CD14-positive monocyte (primary cell): ENCODE measurements at regions not wholly inside any gene's neighbourhood (a gene's known extent, or its start where the extent isn't known, plus 50 kb on each side); places are given as distances from the start of the nearest gene placed in this dataset.

Experiments
- DNase-seq, 3 donors: peaks; one replicate each; pipeline ENCODE4 v3.0.0-alpha.2; 2011 to 2022
- H2AFZ ChIP-seq: 2 replicates; pipeline ENCODE4 v1.6.0; 2012; ENCODE audit warnings: mild to moderate bottlenecking, low read depth, low read length, inconsistent platforms; ENCODE audit not compliant: insufficient read depth, poor library complexity, severe bottlenecking
- H3K27ac ChIP-seq, 2 donors: 1 replicate in 1 of 2; 2 replicates in 1 of 2; pipeline ENCODE4 v1.5.1; 2012 to 2013; ENCODE audit warnings: low read length in 2 of 2, control low read depth in 1 of 2, inconsistent platforms in 1 of 2, low read depth in 1 of 2, mild to moderate bottlenecking in 1 of 2
- H3K27me3 ChIP-seq, 2 donors: one replicate each; pipeline versions ENCODE4 v1.6.0 to v1.6.1; 2011 to 2013; ENCODE audit warnings: low read length in 2 of 2; ENCODE audit not compliant: control insufficient read depth in 2 of 2, insufficient read depth in 2 of 2
- H3K36me3 ChIP-seq, 2 donors: replicated peaks in 1 of 2; 1 replicate in 1 of 2; 2 replicates in 1 of 2; pipeline versions ENCODE4 v1.5.1 to v1.6.1; 2012 to 2013; ENCODE audit warnings: low read length in 2 of 2, control low read depth in 1 of 2, inconsistent platforms in 1 of 2, mild to moderate bottlenecking in 1 of 2; ENCODE audit not compliant: insufficient read depth in 2 of 2, control insufficient read depth in 1 of 2
- H3K4me1 ChIP-seq, 2 donors: 1 replicate in 1 of 2; 2 replicates in 1 of 2; pipeline versions ENCODE4 v1.5.1 to v1.6.1; 2012 to 2013; ENCODE audit warnings: low read length in 2 of 2, control low read depth in 1 of 2, inconsistent platforms in 1 of 2, mild to moderate bottlenecking in 1 of 2, moderate library complexity in 1 of 2; ENCODE audit not compliant: insufficient read depth in 2 of 2, control insufficient read depth in 1 of 2
- H3K4me2 ChIP-seq: replicated peaks from 2 replicates; pipeline ENCODE3; 2012; ENCODE audit warnings: low read length, moderate library complexity, mild to moderate bottlenecking; ENCODE audit not compliant: poor library complexity, severe bottlenecking; ENCODE audit errors: extremely low read depth
- H3K4me3 ChIP-seq, 3 experiments: fragments of 200-600 bp in 1 of 3; sonication (generic) in 1 of 3; replicated peaks in 1 of 3; 1 replicate in 2 of 3; 2 replicates in 1 of 3; pipeline ENCODE4 v1.5.1; 2011 to 2013; ENCODE audit warnings: low read length in 3 of 3, mild to moderate bottlenecking in 3 of 3, control low read depth in 2 of 3, low read depth in 2 of 3, inconsistent platforms in 1 of 3, moderate library complexity in 1 of 3
- H3K79me2 ChIP-seq: 2 replicates; pipeline ENCODE4 v1.6.0; 2012; ENCODE audit warnings: mild to moderate bottlenecking, control low read depth, inconsistent platforms, low read length, moderate library complexity; ENCODE audit not compliant: insufficient read depth
- H3K9ac ChIP-seq: 2 replicates; pipeline ENCODE4 v1.6.0; 2017; ENCODE audit warnings: low read length, mild to moderate bottlenecking; ENCODE audit not compliant: insufficient read depth, poor library complexity, severe bottlenecking
- H3K9me3 ChIP-seq, 2 donors: replicated peaks in 1 of 2; 1 replicate in 1 of 2; 2 replicates in 1 of 2; pipeline versions ENCODE4 v1.5.1 to v1.6.1; 2012 to 2013; ENCODE audit warnings: low read length in 2 of 2, control low read depth in 1 of 2; ENCODE audit not compliant: control insufficient read depth in 1 of 2, insufficient read depth in 1 of 2
- H4K20me1 ChIP-seq: 2 replicates; pipeline ENCODE4 v1.6.0; 2012; ENCODE audit warnings: mild to moderate bottlenecking, low read length, control low read depth, moderate library complexity; ENCODE audit not compliant: insufficient read depth
- H3K27ac Mint-ChIP-seq, 7 donors: one replicate each; pipeline ENCODE4 v1.8.0; 2020; ENCODE audit warnings: mild to moderate bottlenecking in 7 of 7, mixed read lengths in 7 of 7, moderate library complexity in 6 of 7, inconsistent platforms in 2 of 7
- H3K27me3 Mint-ChIP-seq, 3 donors: one replicate each; pipeline ENCODE4 v1.8.0; 2021 to 2022; ENCODE audit warnings: low read depth in 3 of 3, mild to moderate bottlenecking in 3 of 3, mixed read lengths in 3 of 3, moderate library complexity in 3 of 3, inconsistent platforms in 1 of 3
- H3K36me3 Mint-ChIP-seq, 2 donors: one replicate each; pipeline ENCODE4 v1.8.0; 2020; ENCODE audit warnings: mixed read lengths in 2 of 2, inconsistent platforms in 1 of 2, mild to moderate bottlenecking in 1 of 2
- H3K4me1 Mint-ChIP-seq: one replicate; pipeline ENCODE4 v1.8.0; 2020; ENCODE audit warnings: mild to moderate bottlenecking, mixed read lengths
- H3K4me3 Mint-ChIP-seq, 2 donors: one replicate each; pipeline ENCODE4 v1.8.0; 2020; ENCODE audit warnings: mild to moderate bottlenecking in 2 of 2, mixed read lengths in 2 of 2, moderate library complexity in 1 of 2
- H3K9me3 Mint-ChIP-seq, 7 donors: one replicate each; pipeline ENCODE4 v1.8.0; 2020 to 2022; ENCODE audit warnings: mixed read lengths in 7 of 7, mild to moderate bottlenecking in 6 of 7, moderate library complexity in 6 of 7, inconsistent platforms in 2 of 7
- WGBS: methylation state at CpG from one replicate; pipeline ENCODE4 v1.1.5; 2013; ENCODE audit warnings: missing lambda C conversion rate; ENCODE audit not compliant: insufficient coverage; 5-methylcytosine and 5-hydroxymethylcytosine counted together
- intact Hi-C, 2 donors: fragments of 100-400 bp; cut with micrococcal nuclease; formaldehyde crosslinking; loops; one replicate each; pipeline versions ENCODE4 v1.15.0 to v1.15.1; 2023
- TF ChIP-seq, protein P1 (sequence below): fragments of 200-600 bp; IDR thresholded peaks from one replicate; pipeline ENCODE4 v1.8.0; 2022; ENCODE audit warnings: antibody characterized with exemption, mild to moderate bottlenecking

- Histone ChIP-seq H3K79me2 (no peaks in the 10 kb centered on the region), H4K20me1 (no peaks in the 10 kb centered on the region), H3K27me3 (no peaks in the 10 kb centered on the region), H3K4me2 (no peak overlapping the region), H3K27ac (no peak overlapping the region), H3K9ac (no peak overlapping the region), H3K36me3 (no peaks in the 10 kb centered on the region), H3K4me1 (peaks cover 1 to 7% of the 10 kb centered on the region in 2 donors), H3K4me3 (no peak overlapping the region), H3K9me3 (no peaks in the 10 kb centered on the region), H2AFZ (no peak overlapping the region)
- Mint-ChIP-seq H3K4me3 (no peak overlapping the region), H3K27ac (no peak overlapping the region), H3K36me3 (no peaks in the 10 kb centered on the region), H3K4me1 (peaks cover 13% of the 10 kb centered on the region), H3K27me3 (peaks cover 1 to 2% (median 2%) of the 10 kb centered on the region in 3 donors), H3K9me3 (peaks cover 0 to 2% (median 0%) of the 10 kb centered on the region in 7 donors)
- WGBS, result 49% methylated on average over 3 of the region's 5 CpGs
- intact Hi-C loops, result no loop called here
- no peak for DNase-seq
- TF ChIP-seq, protein P1, sequence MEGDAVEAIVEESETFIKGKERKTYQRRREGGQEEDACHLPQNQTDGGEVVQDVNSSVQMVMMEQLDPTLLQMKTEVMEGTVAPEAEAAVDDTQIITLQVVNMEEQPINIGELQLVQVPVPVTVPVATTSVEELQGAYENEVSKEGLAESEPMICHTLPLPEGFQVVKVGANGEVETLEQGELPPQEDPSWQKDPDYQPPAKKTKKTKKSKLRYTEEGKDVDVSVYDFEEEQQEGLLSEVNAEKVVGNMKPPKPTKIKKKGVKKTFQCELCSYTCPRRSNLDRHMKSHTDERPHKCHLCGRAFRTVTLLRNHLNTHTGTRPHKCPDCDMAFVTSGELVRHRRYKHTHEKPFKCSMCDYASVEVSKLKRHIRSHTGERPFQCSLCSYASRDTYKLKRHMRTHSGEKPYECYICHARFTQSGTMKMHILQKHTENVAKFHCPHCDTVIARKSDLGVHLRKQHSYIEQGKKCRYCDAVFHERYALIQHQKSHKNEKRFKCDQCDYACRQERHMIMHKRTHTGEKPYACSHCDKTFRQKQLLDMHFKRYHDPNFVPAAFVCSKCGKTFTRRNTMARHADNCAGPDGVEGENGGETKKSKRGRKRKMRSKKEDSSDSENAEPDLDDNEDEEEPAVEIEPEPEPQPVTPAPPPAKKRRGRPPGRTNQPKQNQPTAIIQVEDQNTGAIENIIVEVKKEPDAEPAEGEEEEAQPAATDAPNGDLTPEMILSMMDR, result no peak
Observed at GRCh38 chr9:96067600-96067999, 192.1 kb downstream of the ERCC6L2 start.

- WGBS, result 100% methylated on average over 7 of the region's 7 CpGs
- TF ChIP-seq, protein P1, result no peak
- H3K36me3 ChIP-seq, result no peaks in the 10 kb centered on the region
- H3K9ac ChIP-seq, result no peak overlapping the region
- H2AFZ ChIP-seq, result no peak overlapping the region
- Mint-ChIP-seq H3K36me3 (no peaks in the 10 kb centered on the region), H3K27me3 (peaks cover 1 to 2% (median 2%) of the 10 kb centered on the region in 3 donors), H3K4me1 (peaks cover 19% of the 10 kb centered on the region), H3K4me3 (no peak overlapping the region), H3K27ac (no peak overlapping the region), H3K9me3 (peaks cover 0 to 2% (median 0%) of the 10 kb centered on the region in 7 donors)
- no peak for DNase-seq
- H3K4me2 ChIP-seq, result no peak overlapping the region
- H3K27me3 ChIP-seq, result no peaks in the 10 kb centered on the region
- no peak overlapping the region for H3K4me3 ChIP-seq
- no peaks in the 10 kb centered on the region for H4K20me1 ChIP-seq
- intact Hi-C loops, result no loop called here
- no peaks in the 10 kb centered on the region for H3K79me2 ChIP-seq
- H3K9me3 ChIP-seq, result no peaks in the 10 kb centered on the region
- H3K4me1 ChIP-seq, result peaks cover 7 to 13% of the 10 kb centered on the region in 2 donors
- H3K27ac ChIP-seq, result no peak overlapping the region
Observed at GRCh38 chr9:96067004-96067403, 191.5 kb downstream of the ERCC6L2 start.
